K562 (cell line): ENCODE measurements at regions not wholly inside any gene's neighbourhood (a gene's known extent, or its start where the extent isn't known, plus 50 kb on each side); places are given as distances from the start of the nearest gene placed in this dataset.
A peak's percentile ranks its signal among the peaks of the same experiment; 100 is the strongest.

Experiments
- ATAC-seq: fragments of 200-7000 bp; cut with Tn5 transposase; 3 replicates; pipeline ENCODE4 v1.9.1; 2020; ENCODE audit warnings: moderate library complexity
- BruUV-seq: library from RNA; stranded (reverse); fragments of 400-500 nt; replicated peaks from 2 replicates; lab custom pipeline; 2021; lab: Mats Ljungman, UMichigan
- CTCF ChIA-PET: fragments of 300-600 bp; formaldehyde crosslinking; extraction: SDS; loops from one replicate; lab custom pipeline; 2021; ENCODE audit warnings: low intra/inter-chr PET ratio; lab: Yijun Ruan, JAX
- POLR2A ChIA-PET: fragments of 300-600, 350-650 bp; sonication (Branson Sonifier 250); formaldehyde crosslinking; extraction: SDS; loops from one replicate; lab custom pipeline; 2021; ENCODE audit warnings: antibody characterized with exemption, inconsistent platforms; lab: Yijun Ruan, JAX
- DNase-seq, 4 experiments: peaks; one replicate each; pipeline versions ENCODE4 v3.0.0 to v3.0.0-alpha.2; 2011 to 2018; ENCODE audit warnings: low spot score in 3 of 4, mixed read lengths in 3 of 4; ENCODE audit errors: extremely low read depth in 1 of 4
- FAIRE-seq: peaks from 2 replicates; lab custom pipeline; 2011; peaks lifted over from hg19 to GRCh38; lab: Jason Lieb, UNC
- H2AFZ ChIP-seq: 2 replicates; pipeline ENCODE4 v1.6.0; 2011; ENCODE audit warnings: low read depth, low read length, control low read depth, inconsistent platforms
- H3K27ac ChIP-seq: fragments of 200-600 bp; 3 replicates; pipeline ENCODE4 v1.8.0; 2011; ENCODE audit warnings: low read depth, mild to moderate bottlenecking, control low read depth, inconsistent platforms, low read length, moderate library complexity, mixed read lengths; ENCODE audit errors: extremely low read depth
- H3K27me3 ChIP-seq, 2 experiments: fragments of 300-600 bp in 1 of 2; 2 replicates in 1 of 2; 3 replicates in 1 of 2; pipeline versions ENCODE4 v1.6.0 to v1.8.0; 2011; ENCODE audit warnings: inconsistent platforms in 2 of 2, low read length in 2 of 2, mild to moderate bottlenecking in 1 of 2, mixed read lengths in 1 of 2, moderate library complexity in 1 of 2; ENCODE audit not compliant: control insufficient read depth in 2 of 2, insufficient read depth in 2 of 2
- H3K36me3 ChIP-seq: fragments of 300-600 bp; 3 replicates; pipeline ENCODE4 v1.8.0; 2011; ENCODE audit warnings: mild to moderate bottlenecking, low read length, inconsistent platforms; ENCODE audit not compliant: control insufficient read depth, insufficient read depth
- H3K4me1 ChIP-seq, 2 experiments: fragments of 200-600 bp in 1 of 2; replicated peaks in 1 of 2; 2 replicates in 1 of 2; 3 replicates in 1 of 2; pipeline versions ENCODE4 v1.5.1 to v1.8.0; 2011; ENCODE audit warnings: inconsistent platforms in 2 of 2, low read length in 2 of 2, mild to moderate bottlenecking in 1 of 2, mixed read lengths in 1 of 2, moderate library complexity in 1 of 2; ENCODE audit not compliant: control insufficient read depth in 2 of 2, insufficient read depth in 2 of 2
- H3K4me2 ChIP-seq: 2 replicates; pipeline ENCODE4 v1.6.1; 2011; ENCODE audit warnings: low read length, control low read depth, inconsistent platforms, mixed read lengths; ENCODE audit not compliant: insufficient read depth
- H3K4me3 ChIP-seq: fragments of 200-600 bp; sonication (generic), shearing (Covaris generic); 2 replicates; pipeline ENCODE4 v1.5.1; 2016; ENCODE audit warnings: control low read depth, inconsistent platforms
- H3K79me2 ChIP-seq: fragments of 200-600 bp; 3 replicates; pipeline ENCODE4 v1.8.0; 2011; ENCODE audit warnings: low read length, inconsistent platforms; ENCODE audit not compliant: control insufficient read depth, insufficient read depth
- H3K9ac ChIP-seq, 2 experiments: 2 replicates each; pipeline versions ENCODE4 v1.6.0 to v1.6.1; 2011; ENCODE audit warnings: low read depth in 2 of 2, low read length in 2 of 2, control low read depth in 1 of 2, inconsistent platforms in 1 of 2, mild to moderate bottlenecking in 1 of 2, mixed read lengths in 1 of 2; ENCODE audit not compliant: insufficient read depth in 1 of 2
- H3K9me1 ChIP-seq: one replicate; pipeline ENCODE4 v1.6.0; 2011; ENCODE audit warnings: inconsistent platforms, mild to moderate bottlenecking, low read length, moderate library complexity; ENCODE audit not compliant: control insufficient read depth, insufficient read depth
- H3K9me3 ChIP-seq: replicated peaks from 2 replicates; pipeline ENCODE4 v1.5.1; 2011; ENCODE audit warnings: low read depth, low read length, inconsistent platforms; ENCODE audit not compliant: control insufficient read depth, insufficient read depth
- H4K20me1 ChIP-seq: replicated peaks from 2 replicates; pipeline ENCODE4 v1.6.1; 2011; ENCODE audit warnings: low read length, inconsistent platforms, mixed read lengths; ENCODE audit not compliant: control insufficient read depth, insufficient read depth
- RBM34 ChIP-seq: fragments of 200-400 bp; formaldehyde crosslinking; IDR thresholded peaks from 2 replicates; pipeline ENCODE4 v1.6.1; 2018; ENCODE audit warnings: low read length, borderline replicate concordance; ENCODE audit not compliant: insufficient read depth
- RCOR1 ChIP-seq, 2 experiments: IDR thresholded peaks; 2 replicates each; pipeline ENCODE4 v1.6.1; 2012; ENCODE audit warnings: low read depth in 2 of 2, low read length in 2 of 2, borderline replicate concordance in 1 of 2, improper control_type of control experiment in 1 of 2
- SMAD4 ChIP-seq: fragments of 250-450 bp; sonication (Bioruptor Pico); conservative IDR thresholded peaks from 2 replicates; pipeline ENCODE4 v1.8.0; 2021; ENCODE audit warnings: inconsistent platforms, mild to moderate bottlenecking, moderate library complexity
- SOX6 ChIP-seq: fragments of 450-650 bp; IDR thresholded peaks from 2 replicates; pipeline ENCODE4 v1.6.1; 2014; ENCODE audit warnings: mild to moderate bottlenecking
- SRSF9 ChIP-seq: fragments of 200-400 bp; formaldehyde crosslinking; IDR thresholded peaks from 2 replicates; pipeline ENCODE4 v1.6.1; 2017; ENCODE audit warnings: low read depth, low read length, borderline replicate concordance
- TEAD2 ChIP-seq: fragments of 450-650 bp; IDR thresholded peaks from 2 replicates; pipeline ENCODE4 v1.6.1; 2016; ENCODE audit warnings: missing genetic modification characterization, control low read depth, missing compliant biosample characterization
- ZNF354B ChIP-seq: fragments of 250-450 bp; sonication (Bioruptor Pico); IDR thresholded peaks from 2 replicates; pipeline ENCODE4 v1.4.0; 2020
- ZNF584 ChIP-seq: fragments of 200-800 bp; sonication (Bioruptor generic); IDR thresholded peaks from 2 replicates; pipeline ENCODE4 v1.6.1; 2016; ENCODE audit warnings: low read depth, mild to moderate bottlenecking, missing genetic modification characterization, missing compliant biosample characterization
- ZNF655 ChIP-seq: fragments of 250-450 bp; sonication (Bioruptor Pico); IDR thresholded peaks from 2 replicates; pipeline ENCODE4 v1.5.0; 2021
- WGBS: fragments of 100-300 bp; shearing (Covaris generic); methylation state at CpG from one replicate; pipeline ENCODE4 v1.1.6; 2016; ENCODE audit warnings: low coverage, mixed read lengths; ENCODE audit not compliant: insufficient coverage; ENCODE audit errors: missing lambda C conversion rate; 5-methylcytosine and 5-hydroxymethylcytosine counted together
- in situ Hi-C: fragments of 300-500 bp; cut with MboI; formaldehyde crosslinking; loops from 4 replicates; pipeline ENCODE4 v1.15.0; 2018; ENCODE audit warnings: inconsistent platforms, mixed read lengths
- intact Hi-C: fragments of 100-400 bp; cut with micrococcal nuclease; formaldehyde crosslinking; loops from 2 replicates; pipeline ENCODE4 v1.14.2; 2022
- TF ChIP-seq, protein P1 (sequence below): fragments of 200-400 bp; formaldehyde crosslinking; IDR thresholded peaks from 2 replicates; pipeline ENCODE4 v1.6.1; 2017; ENCODE audit warnings: mild to moderate bottlenecking, low read depth, low read length, moderate library complexity
- TF ChIP-seq, protein P2 (sequence below): sonication (generic); formaldehyde crosslinking; IDR thresholded peaks from 2 replicates; pipeline ENCODE4 v1.8.1; 2023; ENCODE audit warnings: mild to moderate bottlenecking, missing genetic modification reagents

DNA sequence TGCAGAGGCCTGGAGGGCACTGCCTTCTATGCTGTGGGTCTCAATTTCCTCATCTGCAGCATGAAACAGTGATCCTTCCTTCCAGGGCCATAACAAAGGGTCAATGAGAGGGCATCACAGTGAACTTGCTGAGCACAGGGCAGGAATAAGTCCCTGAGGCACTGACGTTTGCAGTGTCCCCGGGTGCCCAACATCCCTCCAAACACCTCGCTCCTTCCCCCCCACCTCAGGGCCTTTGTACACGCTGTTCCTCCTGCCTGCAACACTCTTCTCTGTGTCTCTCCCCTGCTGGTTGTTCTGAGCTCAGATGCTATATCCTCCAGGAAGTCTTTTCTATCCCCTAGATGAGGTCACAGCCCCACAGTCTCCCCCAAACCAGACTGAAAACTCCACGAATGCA, 59.7 kb upstream of the TCF20 start:
- peaks cover 6% of the 10 kb centered on the region; the same call in 1 of the 2 replicates for H4K20me1 ChIP-seq

DNA sequence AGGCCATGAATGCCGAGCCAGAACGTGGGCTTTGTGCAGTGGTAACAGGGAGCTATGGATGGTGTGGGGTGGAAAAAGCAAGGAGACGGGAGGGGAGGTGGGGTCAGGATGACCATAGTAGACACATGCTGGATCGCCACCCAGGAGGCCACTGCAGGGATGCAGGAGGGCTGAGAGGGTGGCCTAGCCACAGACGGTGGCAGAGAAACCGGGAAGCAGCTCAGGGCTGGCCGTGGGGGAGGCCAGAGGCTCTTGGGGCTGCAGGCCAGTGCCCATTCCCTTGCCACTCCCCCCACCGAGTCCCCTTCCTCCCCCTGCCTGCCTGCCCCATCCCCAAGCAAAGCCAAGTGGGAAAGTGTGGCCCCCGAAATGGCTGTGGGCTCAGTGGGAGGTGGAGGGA, 59.1 kb upstream of the TCF20 start:
- ATAC-seq: no peak
- no peak for FAIRE-seq
- intact Hi-C loops: no loop called here
- TF ChIP-seq SRSF9 (no peak), ZNF354B (no peak), SOX6 (no peak), ZNF584 (no peak), ZNF655 (CRISPR knock-in tag) (no peak), SMAD4 (CRISPR knock-in tag) (no peak), RCOR1 (IDR thresholded peaks at IDR 0.05; ENCODE audit: borderline replicate concordance in 1 of 2, low read depth in 2 of 2, low read length in 2 of 2) (no peak)
- TF ChIP-seq, protein P1, sequence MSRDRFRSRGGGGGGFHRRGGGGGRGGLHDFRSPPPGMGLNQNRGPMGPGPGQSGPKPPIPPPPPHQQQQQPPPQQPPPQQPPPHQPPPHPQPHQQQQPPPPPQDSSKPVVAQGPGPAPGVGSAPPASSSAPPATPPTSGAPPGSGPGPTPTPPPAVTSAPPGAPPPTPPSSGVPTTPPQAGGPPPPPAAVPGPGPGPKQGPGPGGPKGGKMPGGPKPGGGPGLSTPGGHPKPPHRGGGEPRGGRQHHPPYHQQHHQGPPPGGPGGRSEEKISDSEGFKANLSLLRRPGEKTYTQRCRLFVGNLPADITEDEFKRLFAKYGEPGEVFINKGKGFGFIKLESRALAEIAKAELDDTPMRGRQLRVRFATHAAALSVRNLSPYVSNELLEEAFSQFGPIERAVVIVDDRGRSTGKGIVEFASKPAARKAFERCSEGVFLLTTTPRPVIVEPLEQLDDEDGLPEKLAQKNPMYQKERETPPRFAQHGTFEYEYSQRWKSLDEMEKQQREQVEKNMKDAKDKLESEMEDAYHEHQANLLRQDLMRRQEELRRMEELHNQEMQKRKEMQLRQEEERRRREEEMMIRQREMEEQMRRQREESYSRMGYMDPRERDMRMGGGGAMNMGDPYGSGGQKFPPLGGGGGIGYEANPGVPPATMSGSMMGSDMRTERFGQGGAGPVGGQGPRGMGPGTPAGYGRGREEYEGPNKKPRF: no peak

More for the DNA sequence above, 59.7 kb upstream of the TCF20 start:
- H3K79me2 ChIP-seq: no peaks in the 10 kb centered on the region
- H2AFZ ChIP-seq: no peak overlapping the region
- H3K4me1 ChIP-seq: peaks cover 0 to 28% of the 10 kb centered on the region in 2 experiments; a peak in 2 of 5 replicates
- H3K9ac ChIP-seq: no peak overlapping the region
- peaks cover 0 to 38% of the 10 kb centered on the region in 2 experiments; a peak in 2 of 5 replicates for H3K27me3 ChIP-seq
- no TSS peak for BruUV-seq
- WGBS: 12% methylated on average over 4 of the region's 5 CpGs
- H3K27ac ChIP-seq: no peak overlapping the region
- no peaks in the 10 kb centered on the region for H3K36me3 ChIP-seq
- in situ Hi-C loops: no loop called here
- FAIRE-seq: no peak
- H3K9me3 ChIP-seq: no peaks in the 10 kb centered on the region
- TF ChIP-seq, protein P2, sequence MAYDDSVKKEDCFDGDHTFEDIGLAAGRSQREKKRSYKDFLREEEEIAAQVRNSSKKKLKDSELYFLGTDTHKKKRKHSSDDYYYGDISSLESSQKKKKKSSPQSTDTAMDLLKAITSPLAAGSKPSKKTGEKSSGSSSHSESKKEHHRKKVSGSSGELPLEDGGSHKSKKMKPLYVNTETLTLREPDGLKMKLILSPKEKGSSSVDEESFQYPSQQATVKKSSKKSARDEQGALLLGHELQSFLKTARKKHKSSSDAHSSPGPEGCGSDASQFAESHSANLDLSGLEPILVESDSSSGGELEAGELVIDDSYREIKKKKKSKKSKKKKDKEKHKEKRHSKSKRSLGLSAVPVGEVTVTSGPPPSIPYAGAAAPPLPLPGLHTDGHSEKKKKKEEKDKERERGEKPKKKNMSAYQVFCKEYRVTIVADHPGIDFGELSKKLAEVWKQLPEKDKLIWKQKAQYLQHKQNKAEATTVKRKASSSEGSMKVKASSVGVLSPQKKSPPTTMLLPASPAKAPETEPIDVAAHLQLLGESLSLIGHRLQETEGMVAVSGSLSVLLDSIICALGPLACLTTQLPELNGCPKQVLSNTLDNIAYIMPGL (CRISPR knock-in tag): no peak
- TF ChIP-seq TEAD2 (tag) (no peak), RBM34 (no peak)
- TF ChIP-seq, all 486 proteins: peak for 0
- ChIA-PET POLR2A (interaction anchor here (1.4 kb wide), 1 partner anchor 12 kb away, joined by 5 read pairs; no protein-coding TSS in a partner anchor), CTCF (no interaction called here)
- Histone ChIP-seq H3K9me1 (no peaks in the 10 kb centered on the region), H3K4me2 (no peak overlapping the region), H3K4me3 (no peak overlapping the region)
- ATAC-seq (peak; percentile 39; the same call in 1 of the 3 replicates), DNase-seq (no peak)
- intact Hi-C loops: no loop called here

More for the DNA sequence above, 59.1 kb upstream of the TCF20 start:
- DNase-seq: no peak
- ChIA-PET CTCF (no interaction called here), POLR2A (interaction anchor here (1.4 kb wide), 1 partner anchor 12 kb away, joined by 5 read pairs; no protein-coding TSS in a partner anchor)
- BruUV-seq: no TSS peak
- Histone ChIP-seq H3K27me3 (peaks cover 0 to 38% of the 10 kb centered on the region in 2 experiments; a peak in 2 of 5 replicates), H3K4me2 (no peak overlapping the region), H2AFZ (no peak overlapping the region), H3K36me3 (no peaks in the 10 kb centered on the region), H4K20me1 (peaks cover 6% of the 10 kb centered on the region; the same call in 1 of the 2 replicates), H3K9me3 (no peaks in the 10 kb centered on the region), H3K9me1 (no peaks in the 10 kb centered on the region), H3K79me2 (no peaks in the 10 kb centered on the region), H3K4me1 (peaks cover 0 to 32% of the 10 kb centered on the region in 2 experiments; a peak in 2 of 5 replicates), H3K27ac (no peak overlapping the region), H3K4me3 (no peak overlapping the region), H3K9ac (no peak overlapping the region)
- WGBS: 20% methylated on average over 1 of the region's 9 CpGs
- in situ Hi-C loops: no loop called here
